ENCODE measurements at regions not wholly inside any gene's neighbourhood (a gene's known extent, or its start where the extent isn't known, plus 50 kb on each side); places are given as distances from the start of the nearest gene placed in this dataset.

GRCh38 chr14:54342806-54343205, 54.0 kb upstream of the CDKN3 start:
- 95% methylated on average over 3 of the region's 3 CpGs for WGBS
- Histone ChIP-seq H3K4me3 (ENCODE audit: low read length in 2 of 2) (no peak overlapping the region), H3K27me3 (ENCODE audit: control insufficient read depth in 2 of 2, insufficient read depth in 1 of 2, low read length in 1 of 2) (no peaks in the 10 kb centered on the region), H3K9me3 (ENCODE audit: control insufficient read depth in 2 of 2, insufficient read depth in 1 of 2, low read length in 1 of 2) (peaks cover 0 to 1% of the 10 kb centered on the region in 2 donors), H3K36me3 (ENCODE audit: control insufficient read depth in 2 of 2, insufficient read depth in 2 of 2, low read length in 1 of 2) (no peaks in the 10 kb centered on the region), H3K4me1 (ENCODE audit: control insufficient read depth in 2 of 2, insufficient read depth in 2 of 2, low read length in 2 of 2) (peaks cover 0 to 8% of the 10 kb centered on the region in 2 donors), H3K27ac (ENCODE audit: low read depth in 1 of 2, low read length in 1 of 2) (no peak overlapping the region)
- no peak for DNase-seq (ENCODE audit: low read depth in 6 of 9, low spot score in 9 of 9)

- H3K4me1 ChIP-seq (ENCODE audit: control insufficient read depth in 2 of 2, insufficient read depth in 2 of 2, low read length in 2 of 2) = peaks cover 0 to 8% of the 10 kb centered on the region in 2 donors
- peak overlapping the region; percentile 41 to 65 for H3K27ac ChIP-seq (ENCODE audit: low read depth in 1 of 2, low read length in 1 of 2)
- WGBS = 94% methylated on average over 18 of the region's 18 CpGs
- no peak overlapping the region for H3K4me3 ChIP-seq (ENCODE audit: low read length in 2 of 2)
- H3K9me3 ChIP-seq (ENCODE audit: control insufficient read depth in 2 of 2, insufficient read depth in 1 of 2, low read length in 1 of 2) = peaks cover 0 to 1% of the 10 kb centered on the region in 2 donors
- H3K36me3 ChIP-seq (ENCODE audit: control insufficient read depth in 2 of 2, insufficient read depth in 2 of 2, low read length in 1 of 2) = no peaks in the 10 kb centered on the region
- H3K27me3 ChIP-seq (ENCODE audit: control insufficient read depth in 2 of 2, insufficient read depth in 1 of 2, low read length in 1 of 2) = no peaks in the 10 kb centered on the region
- peak in 1 of 9 donors; percentile 7 for DNase-seq (ENCODE audit: low read depth in 6 of 9, low spot score in 9 of 9)
Observed at GRCh38 chr14:54343272-54344121, 53.3 kb upstream of the CDKN3 start.

GRCh38 chr14:54344445-54344844, 52.4 kb upstream of the CDKN3 start:
- 60% methylated on average over 6 of the region's 6 CpGs for WGBS
- no peak overlapping the region for H3K27ac ChIP-seq (ENCODE audit: low read depth in 1 of 2, low read length in 1 of 2)
- H3K27me3 ChIP-seq (ENCODE audit: control insufficient read depth in 2 of 2, insufficient read depth in 1 of 2, low read length in 1 of 2) = no peaks in the 10 kb centered on the region
- no peaks in the 10 kb centered on the region for H3K36me3 ChIP-seq (ENCODE audit: control insufficient read depth in 2 of 2, insufficient read depth in 2 of 2, low read length in 1 of 2)
- peaks cover 0 to 1% of the 10 kb centered on the region in 2 donors for H3K9me3 ChIP-seq (ENCODE audit: control insufficient read depth in 2 of 2, insufficient read depth in 1 of 2, low read length in 1 of 2)
- H3K4me1 ChIP-seq (ENCODE audit: control insufficient read depth in 2 of 2, insufficient read depth in 2 of 2, low read length in 2 of 2) = peaks cover 0 to 11% of the 10 kb centered on the region in 2 donors
- DNase-seq (ENCODE audit: low read depth in 6 of 9, low spot score in 9 of 9) = peak in 2 of 9 donors; percentile 4 to 28
- no peak overlapping the region for H3K4me3 ChIP-seq (ENCODE audit: low read length in 2 of 2)

GRCh38 chr14:54346257-54346656, 50.5 kb upstream of the CDKN3 start:
- H3K4me3 ChIP-seq (ENCODE audit: low read length in 2 of 2) = no peak overlapping the region
- H3K27me3 ChIP-seq (ENCODE audit: control insufficient read depth in 2 of 2, insufficient read depth in 1 of 2, low read length in 1 of 2) = no peaks in the 10 kb centered on the region
- H3K27ac ChIP-seq (ENCODE audit: low read depth in 1 of 2, low read length in 1 of 2) = no peak overlapping the region
- peaks cover 0 to 11% of the 10 kb centered on the region in 2 donors for H3K4me1 ChIP-seq (ENCODE audit: control insufficient read depth in 2 of 2, insufficient read depth in 2 of 2, low read length in 2 of 2)
- H3K9me3 ChIP-seq (ENCODE audit: control insufficient read depth in 2 of 2, insufficient read depth in 1 of 2, low read length in 1 of 2) = peaks cover 0 to 1% of the 10 kb centered on the region in 2 donors
- H3K36me3 ChIP-seq (ENCODE audit: control insufficient read depth in 2 of 2, insufficient read depth in 2 of 2, low read length in 1 of 2) = no peaks in the 10 kb centered on the region
- no peak for DNase-seq (ENCODE audit: low read depth in 6 of 9, low spot score in 9 of 9)
- 97% methylated on average over 5 of the region's 5 CpGs for WGBS

All from thymus (tissue), 11 donors.